ENCODE measurements at regions not wholly inside any gene's neighbourhood (a gene's known extent, or its start where the extent isn't known, plus 50 kb on each side); places are given as distances from the start of the nearest gene placed in this dataset.

DNA sequence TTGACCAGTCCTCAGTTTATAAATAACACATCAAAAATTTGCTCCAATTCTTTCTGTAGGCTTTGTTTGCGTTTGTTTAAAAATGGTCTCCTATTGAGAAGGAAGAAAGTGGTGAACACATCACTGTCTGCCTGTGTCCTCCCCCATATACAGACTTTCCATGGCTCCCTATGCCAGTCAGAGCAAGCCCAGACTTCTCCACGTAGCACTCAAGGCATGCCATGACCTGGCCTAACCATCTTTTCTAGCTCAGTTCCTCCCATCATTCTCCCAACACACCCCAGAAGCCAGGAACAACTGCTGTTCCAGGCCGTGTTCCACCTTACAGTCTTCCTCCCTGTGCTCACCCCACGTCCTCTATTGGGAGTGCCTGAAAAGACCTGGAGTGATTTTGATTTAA is 129.6 kb upstream of the ZNF618 start:
- TF ChIP-seq, protein P1, sequence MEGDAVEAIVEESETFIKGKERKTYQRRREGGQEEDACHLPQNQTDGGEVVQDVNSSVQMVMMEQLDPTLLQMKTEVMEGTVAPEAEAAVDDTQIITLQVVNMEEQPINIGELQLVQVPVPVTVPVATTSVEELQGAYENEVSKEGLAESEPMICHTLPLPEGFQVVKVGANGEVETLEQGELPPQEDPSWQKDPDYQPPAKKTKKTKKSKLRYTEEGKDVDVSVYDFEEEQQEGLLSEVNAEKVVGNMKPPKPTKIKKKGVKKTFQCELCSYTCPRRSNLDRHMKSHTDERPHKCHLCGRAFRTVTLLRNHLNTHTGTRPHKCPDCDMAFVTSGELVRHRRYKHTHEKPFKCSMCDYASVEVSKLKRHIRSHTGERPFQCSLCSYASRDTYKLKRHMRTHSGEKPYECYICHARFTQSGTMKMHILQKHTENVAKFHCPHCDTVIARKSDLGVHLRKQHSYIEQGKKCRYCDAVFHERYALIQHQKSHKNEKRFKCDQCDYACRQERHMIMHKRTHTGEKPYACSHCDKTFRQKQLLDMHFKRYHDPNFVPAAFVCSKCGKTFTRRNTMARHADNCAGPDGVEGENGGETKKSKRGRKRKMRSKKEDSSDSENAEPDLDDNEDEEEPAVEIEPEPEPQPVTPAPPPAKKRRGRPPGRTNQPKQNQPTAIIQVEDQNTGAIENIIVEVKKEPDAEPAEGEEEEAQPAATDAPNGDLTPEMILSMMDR (IDR thresholded peaks at IDR 0.05; ENCODE audit: poor library complexity, severe bottlenecking) = no peak
- DNase-seq (ENCODE audit: low spot score) (no peak), ATAC-seq (ENCODE audit: low read depth) (no peak)
- no peak overlapping the region for H3K4me3 ChIP-seq (ENCODE audit: severe bottlenecking)
- H3K27ac ChIP-seq (ENCODE audit: poor library complexity, severe bottlenecking) = no peak overlapping the region
- no peaks in the 10 kb centered on the region for H3K4me1 ChIP-seq (ENCODE audit: insufficient read depth, poor library complexity, severe bottlenecking)
- peaks cover 11% of the 10 kb centered on the region for H3K9me3 ChIP-seq (ENCODE audit: severe bottlenecking)
- no peaks in the 10 kb centered on the region for H3K36me3 ChIP-seq (ENCODE audit: low read depth)
- H3K27me3 ChIP-seq (ENCODE audit: insufficient read depth, poor library complexity, severe bottlenecking) = peaks cover 16% of the 10 kb centered on the region

DNA sequence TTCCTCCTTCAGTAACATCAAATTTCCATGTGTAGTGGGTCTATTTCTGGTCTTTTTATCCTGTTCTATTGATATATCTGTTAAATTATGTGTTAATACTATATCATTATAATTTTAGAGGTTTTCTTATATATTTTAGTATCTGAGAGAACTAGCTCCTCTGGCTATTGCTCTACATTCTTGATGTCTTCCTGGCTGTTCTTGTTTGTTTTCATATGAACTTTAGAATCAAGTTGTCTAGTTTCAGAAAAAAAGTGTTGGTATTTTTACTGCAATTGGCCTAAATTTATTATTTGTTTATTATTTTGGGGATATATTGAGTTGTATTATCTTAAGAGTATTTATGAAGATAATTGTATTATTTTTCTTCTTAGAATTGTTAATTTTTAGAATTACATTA is 128.0 kb upstream of the ZNF618 start:
- Histone ChIP-seq H3K9me3 (ENCODE audit: severe bottlenecking) (peaks cover 11% of the 10 kb centered on the region), H3K27ac (ENCODE audit: poor library complexity, severe bottlenecking) (no peak overlapping the region), H3K4me1 (ENCODE audit: insufficient read depth, poor library complexity, severe bottlenecking) (no peaks in the 10 kb centered on the region), H3K27me3 (ENCODE audit: insufficient read depth, poor library complexity, severe bottlenecking) (peaks cover 26% of the 10 kb centered on the region), H3K36me3 (ENCODE audit: low read depth) (no peaks in the 10 kb centered on the region), H3K4me3 (ENCODE audit: severe bottlenecking) (no peak overlapping the region)
- TF ChIP-seq, protein P1 (IDR thresholded peaks at IDR 0.05; ENCODE audit: poor library complexity, severe bottlenecking) = no peak
- ATAC-seq (ENCODE audit: low read depth) = no peak
- DNase-seq (ENCODE audit: low spot score) = no peak

DNA sequence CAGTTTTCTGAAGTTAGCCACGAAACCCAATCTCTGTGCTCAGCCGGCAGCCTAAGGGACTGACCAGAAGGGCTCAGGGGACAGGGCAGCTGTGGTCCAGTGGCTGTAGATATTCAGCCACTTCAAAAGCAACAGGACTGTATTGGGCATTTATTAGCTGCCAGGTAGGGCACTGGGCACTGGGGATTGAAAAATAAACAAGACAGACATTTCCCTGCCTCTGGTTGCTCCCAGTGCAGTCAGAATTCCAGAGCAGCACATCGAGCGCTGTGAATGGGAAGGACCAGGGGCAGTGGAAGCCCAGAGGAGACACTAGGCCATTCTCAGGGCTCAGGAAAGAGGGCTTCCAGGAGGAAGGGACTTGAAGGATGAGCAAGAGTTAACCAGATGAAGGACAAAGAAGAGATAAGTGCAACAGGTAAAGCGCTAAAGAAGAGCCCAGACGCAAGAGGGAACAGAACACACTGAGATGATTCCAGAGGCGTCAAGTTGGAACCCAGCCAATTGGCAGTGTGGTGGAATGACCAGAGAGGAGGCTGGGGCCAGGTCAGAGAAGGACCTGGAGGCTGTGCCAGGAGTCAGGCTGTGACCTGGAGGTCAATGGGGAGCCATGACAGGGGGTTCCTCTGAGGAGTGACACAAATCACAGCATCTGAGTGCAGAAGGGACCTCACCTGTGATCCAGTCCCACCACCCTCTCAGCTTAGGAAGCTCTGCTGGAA is 122.5 kb upstream of the ZNF618 start:
- Histone ChIP-seq H3K27ac (ENCODE audit: poor library complexity, severe bottlenecking) (no peak overlapping the region), H3K9me3 (ENCODE audit: severe bottlenecking) (peaks cover 9% of the 10 kb centered on the region), H3K27me3 (ENCODE audit: insufficient read depth, poor library complexity, severe bottlenecking) (peaks cover 21% of the 10 kb centered on the region), H3K4me1 (ENCODE audit: insufficient read depth, poor library complexity, severe bottlenecking) (no peaks in the 10 kb centered on the region), H3K4me3 (ENCODE audit: severe bottlenecking) (no peak overlapping the region), H3K36me3 (ENCODE audit: low read depth) (no peaks in the 10 kb centered on the region)
- ATAC-seq (ENCODE audit: low read depth) = no peak
- DNase-seq (ENCODE audit: low spot score) = no peak
- TF ChIP-seq, protein P1 (IDR thresholded peaks at IDR 0.05; ENCODE audit: poor library complexity, severe bottlenecking) = no peak

DNA sequence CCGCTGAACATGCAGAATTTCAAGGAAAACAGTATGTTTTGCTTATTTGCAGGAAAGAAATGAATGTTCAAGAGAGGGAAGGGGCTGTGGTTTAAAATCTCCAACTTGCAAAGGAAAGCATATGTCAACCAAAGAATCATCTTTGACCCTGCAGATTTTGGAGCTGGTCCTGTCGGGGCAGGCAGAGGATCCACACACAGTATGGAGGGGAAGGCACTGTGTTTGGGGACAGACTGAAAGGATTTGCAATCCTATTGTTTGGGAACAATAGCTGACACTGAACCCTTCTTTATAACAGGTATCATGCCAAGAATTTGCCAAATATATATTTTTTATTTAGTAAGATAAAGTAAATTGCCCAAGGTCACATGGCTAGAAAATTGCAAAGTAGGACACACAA is 121.4 kb upstream of the ZNF618 start:
- TF ChIP-seq, protein P1 (IDR thresholded peaks at IDR 0.05; ENCODE audit: poor library complexity, severe bottlenecking) = no peak
- ATAC-seq (ENCODE audit: low read depth) (no peak), DNase-seq (ENCODE audit: low spot score) (no peak)
- Histone ChIP-seq H3K27me3 (ENCODE audit: insufficient read depth, poor library complexity, severe bottlenecking) (peaks cover 21% of the 10 kb centered on the region), H3K36me3 (ENCODE audit: low read depth) (no peaks in the 10 kb centered on the region), H3K9me3 (ENCODE audit: severe bottlenecking) (peaks cover 5% of the 10 kb centered on the region), H3K27ac (ENCODE audit: poor library complexity, severe bottlenecking) (no peak overlapping the region), H3K4me1 (ENCODE audit: insufficient read depth, poor library complexity, severe bottlenecking) (no peaks in the 10 kb centered on the region), H3K4me3 (ENCODE audit: severe bottlenecking) (no peak overlapping the region)

DNA sequence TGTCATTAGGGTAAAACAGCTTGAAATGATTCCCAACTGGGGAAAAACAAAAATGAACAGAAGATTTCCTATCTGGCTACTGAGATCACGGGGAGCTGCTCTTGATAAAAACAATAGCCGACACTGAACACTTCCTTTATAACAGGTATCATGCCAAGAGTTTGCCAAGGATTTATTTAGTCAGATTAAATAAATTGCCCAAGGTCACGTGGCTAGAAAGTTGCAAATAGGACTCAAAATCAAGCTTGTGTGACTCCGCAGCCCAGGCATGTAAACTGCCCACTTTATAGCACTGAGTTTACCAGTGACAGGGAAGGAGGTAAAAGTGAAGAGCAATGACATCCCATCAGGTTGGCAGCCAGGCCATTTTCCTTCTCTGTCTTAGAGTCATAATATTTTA is 120.7 kb upstream of the ZNF618 start:
- Histone ChIP-seq H3K27ac (ENCODE audit: poor library complexity, severe bottlenecking) (no peak overlapping the region), H3K4me3 (ENCODE audit: severe bottlenecking) (no peak overlapping the region), H3K4me1 (ENCODE audit: insufficient read depth, poor library complexity, severe bottlenecking) (no peaks in the 10 kb centered on the region), H3K27me3 (ENCODE audit: insufficient read depth, poor library complexity, severe bottlenecking) (peaks cover 18% of the 10 kb centered on the region), H3K9me3 (ENCODE audit: severe bottlenecking) (peaks cover 5% of the 10 kb centered on the region), H3K36me3 (ENCODE audit: low read depth) (no peaks in the 10 kb centered on the region)
- TF ChIP-seq, protein P1 (IDR thresholded peaks at IDR 0.05; ENCODE audit: poor library complexity, severe bottlenecking) = no peak
- ATAC-seq (ENCODE audit: low read depth) (no peak), DNase-seq (ENCODE audit: low spot score) (no peak)
